Ecto neural progenitor cell (in vitro differentiated cells): ENCODE measurements at regions not wholly inside any gene's neighbourhood (a gene's known extent, or its start where the extent isn't known, plus 50 kb on each side); places are given as distances from the start of the nearest gene placed in this dataset.
"Not testable (repeated sequence)": the region's sequence is repeated elsewhere in the genome, so short reads cannot be mapped to it uniquely, and the experiment has no call there.

Source experiments
- DNase-seq: peaks from one replicate; pipeline ENCODE4 v3.0.0-alpha.2; 2018; ENCODE audit warnings: low spot score

DNA sequence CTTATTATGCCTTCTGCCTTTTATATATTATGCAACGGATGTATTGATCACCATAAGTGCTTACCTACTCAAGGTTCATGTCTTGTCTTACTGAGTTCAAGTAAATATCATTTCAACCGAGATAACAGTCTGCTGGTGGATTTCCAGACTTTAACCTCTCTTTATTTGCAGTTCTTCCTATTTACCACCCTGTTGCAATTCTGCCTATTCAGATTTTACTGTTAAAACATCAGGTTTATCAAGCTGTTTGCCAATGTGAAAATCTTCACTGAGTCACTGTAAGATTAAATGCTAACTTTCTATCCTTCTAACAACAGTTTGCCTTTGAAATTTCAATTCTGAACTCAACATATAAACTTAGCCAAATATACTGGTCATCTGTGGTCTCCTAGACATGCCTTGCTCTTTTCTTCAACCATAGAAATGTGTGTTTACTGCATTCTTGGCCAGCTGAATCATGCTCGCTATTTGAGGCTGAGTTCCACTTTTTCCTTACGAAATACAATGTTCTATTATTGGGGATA lies 471.7 kb upstream of the RORB start:
- no peak for DNase-seq

DNA sequence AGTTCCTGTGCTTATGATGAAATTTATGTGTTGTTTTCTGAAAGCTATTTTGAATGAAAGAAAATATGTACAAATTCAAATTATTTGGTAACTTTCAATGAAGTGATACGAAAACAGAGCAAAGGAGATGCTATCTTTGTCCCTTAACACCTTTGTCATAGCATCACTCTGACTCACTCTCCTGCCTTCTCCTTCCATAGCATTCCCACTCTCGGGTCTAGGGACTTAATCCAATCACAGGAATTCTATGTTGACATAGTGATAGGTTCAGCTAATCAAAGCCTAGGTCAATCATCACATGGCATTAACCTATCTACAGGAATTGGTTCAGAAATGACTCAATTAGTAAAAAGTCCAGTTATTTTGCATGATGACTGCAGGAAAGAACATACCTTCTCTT lies 464.7 kb upstream of the RORB start:
- no peak for DNase-seq

DNA sequence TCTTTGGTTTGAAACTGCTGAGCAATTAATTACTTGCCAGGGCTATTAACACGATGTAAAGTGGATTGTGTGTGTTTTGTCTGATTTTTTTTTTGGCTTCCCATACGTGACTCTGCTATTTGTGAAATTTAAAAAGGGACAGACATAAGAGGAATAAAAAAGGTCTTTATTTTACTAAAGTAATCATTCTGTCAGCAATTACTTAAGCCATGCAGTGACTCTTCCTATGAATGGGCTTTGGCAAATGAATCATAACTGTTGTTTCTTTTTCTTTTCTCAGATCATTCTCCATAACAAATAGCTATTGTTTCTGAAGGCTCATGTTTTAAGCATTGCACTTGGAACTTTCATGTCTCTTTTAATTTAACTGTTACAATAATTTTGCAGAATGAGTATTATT lies 461.3 kb upstream of the RORB start:
- no peak for DNase-seq

DNA sequence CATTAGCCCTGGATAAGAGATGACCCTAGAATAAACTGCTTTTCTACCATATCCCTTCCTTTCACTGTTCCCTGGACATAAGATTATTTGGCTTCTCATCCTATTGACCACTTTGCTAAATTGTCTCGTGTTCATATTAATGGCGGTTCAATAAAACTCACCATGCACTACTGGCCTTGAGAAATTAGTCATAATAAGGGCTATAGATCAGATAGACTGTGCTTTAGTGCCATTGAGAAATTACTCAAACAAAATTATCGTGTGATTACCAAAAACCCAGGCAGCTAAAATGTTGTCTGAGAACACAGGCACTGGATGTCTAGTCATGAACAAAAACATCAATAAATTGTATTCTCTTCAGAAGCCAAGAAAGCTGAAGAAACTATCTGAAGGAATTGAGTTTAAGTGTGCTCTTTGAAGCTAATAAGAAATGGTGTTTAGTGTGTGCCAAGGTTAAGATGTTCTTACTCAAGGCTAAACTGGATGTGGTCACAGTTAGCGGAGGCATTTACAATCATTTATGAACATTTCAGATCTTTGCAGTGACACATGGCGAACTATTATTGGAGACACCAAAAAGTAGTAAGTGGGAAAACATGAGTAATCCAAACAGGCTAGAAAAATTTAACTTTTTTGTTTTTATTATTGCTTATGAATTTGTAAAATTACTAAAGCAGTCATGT lies 460.4 kb upstream of the RORB start:
- no peak for DNase-seq

DNA sequence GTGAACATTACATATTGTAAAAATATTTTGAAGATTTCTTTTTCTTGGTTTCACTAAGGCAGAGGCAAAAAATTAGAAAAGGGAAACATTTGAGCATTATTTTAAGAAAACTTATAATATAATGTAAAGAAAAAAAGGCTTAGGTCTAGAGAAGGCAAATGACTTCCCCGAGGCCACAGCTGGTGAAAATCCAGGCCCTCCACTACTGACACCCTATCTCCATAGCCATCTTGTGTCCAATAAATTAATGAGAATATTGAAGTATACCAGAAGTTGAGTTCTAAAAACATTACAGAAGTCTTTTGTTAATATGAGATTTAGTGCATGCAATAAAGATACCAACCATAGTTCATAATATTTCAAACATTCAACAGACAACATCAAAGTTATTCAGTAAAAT lies 459.9 kb upstream of the RORB start:
- DNase-seq: no peak

DNA sequence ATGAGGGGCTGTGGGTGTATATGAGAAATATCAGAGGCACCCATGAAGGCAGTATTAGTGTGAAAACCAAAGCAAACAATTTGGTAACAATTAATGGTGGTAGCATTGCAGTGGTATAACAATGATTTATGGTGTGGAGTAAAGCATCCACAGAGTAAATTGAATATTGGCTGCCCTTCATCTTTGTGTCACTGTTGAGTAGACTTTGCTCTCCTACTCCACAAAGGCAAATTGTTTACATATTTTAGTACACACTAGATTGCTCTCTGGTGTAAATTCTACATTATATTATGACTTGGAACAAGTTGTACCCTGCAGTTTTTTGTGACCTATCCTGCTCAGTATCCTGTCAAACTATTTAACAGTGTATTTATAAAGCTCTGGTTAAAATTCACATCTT lies 455.5 kb upstream of the RORB start:
- no peak for DNase-seq

DNA sequence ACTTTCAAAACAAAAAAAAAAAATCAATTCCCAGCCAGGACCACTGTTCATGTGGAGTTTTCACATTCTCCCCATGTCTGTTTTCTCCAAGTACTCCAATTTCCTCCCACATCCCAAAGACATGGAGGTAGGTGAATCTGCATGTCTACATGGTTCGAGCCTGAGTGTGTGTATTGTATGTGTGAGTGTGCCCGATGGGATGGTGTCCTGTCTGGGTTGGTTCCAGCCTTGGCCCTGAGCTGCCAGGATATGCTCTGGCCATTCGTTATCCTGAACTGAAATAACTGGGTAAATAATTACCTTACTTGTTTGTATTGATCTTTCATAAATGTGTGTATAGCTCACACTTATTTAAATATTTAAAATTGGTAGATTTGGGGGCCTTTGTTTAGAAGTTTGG lies 452.3 kb upstream of the RORB start:
- DNase-seq: no peak

DNA sequence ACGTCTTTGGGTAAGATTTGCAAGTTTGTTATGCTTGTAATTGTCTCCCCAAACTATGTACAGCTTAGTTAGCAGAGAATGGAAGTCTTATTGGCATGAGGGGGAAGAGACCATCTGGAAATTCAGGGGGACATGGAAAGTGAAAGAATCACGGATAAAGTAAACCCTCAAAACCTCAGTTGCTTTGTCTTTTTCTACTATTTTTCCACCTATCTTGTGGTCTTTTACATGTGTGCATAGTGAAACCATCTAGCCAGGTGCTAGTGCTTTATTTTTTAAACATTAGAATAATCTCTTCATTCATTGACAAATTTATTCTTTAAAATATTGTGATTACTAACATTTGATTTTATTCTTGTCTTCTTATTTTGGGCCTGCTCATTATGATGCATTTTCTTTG lies 441.1 kb upstream of the RORB start:
- DNase-seq: no peak

DNA sequence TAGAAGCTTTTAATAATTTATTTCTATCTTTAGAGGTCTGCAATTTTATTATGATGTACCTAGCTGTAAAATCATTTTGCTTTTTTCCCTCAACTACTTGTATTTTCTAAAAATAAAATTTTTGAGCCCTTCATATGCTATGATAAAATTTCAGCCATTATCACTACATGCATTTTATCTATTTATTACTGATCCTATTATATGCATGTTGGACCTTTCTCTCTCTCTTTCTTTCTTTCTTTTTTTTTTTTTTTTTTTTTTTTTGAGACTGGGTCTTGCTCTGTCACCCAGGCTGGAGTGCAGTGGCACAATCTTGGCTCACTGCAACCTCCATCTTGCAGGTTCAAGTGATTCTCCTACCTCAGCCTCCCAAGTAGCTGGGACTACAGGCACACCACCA lies 440.1 kb upstream of the RORB start:
- not testable (repeated sequence) for DNase-seq

DNA sequence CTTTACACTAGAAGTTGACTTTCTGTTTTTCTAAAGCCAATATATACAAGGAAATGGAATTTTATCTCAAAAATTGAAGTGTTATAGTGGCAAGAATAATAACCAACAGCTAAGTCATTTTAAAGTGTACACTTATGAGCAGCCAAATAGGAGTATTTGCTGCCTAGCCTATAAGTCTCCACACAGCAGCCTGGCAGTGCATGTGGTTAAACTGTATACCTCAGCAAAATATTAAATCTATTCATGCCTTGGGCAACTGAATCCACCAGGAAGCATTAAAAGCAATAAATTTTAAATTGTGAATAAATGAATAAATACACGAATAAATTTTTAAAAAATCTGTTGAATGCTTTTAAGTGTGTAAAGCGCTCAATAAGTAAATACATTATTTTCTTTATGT lies 432.4 kb upstream of the RORB start:
- DNase-seq: no peak

DNA sequence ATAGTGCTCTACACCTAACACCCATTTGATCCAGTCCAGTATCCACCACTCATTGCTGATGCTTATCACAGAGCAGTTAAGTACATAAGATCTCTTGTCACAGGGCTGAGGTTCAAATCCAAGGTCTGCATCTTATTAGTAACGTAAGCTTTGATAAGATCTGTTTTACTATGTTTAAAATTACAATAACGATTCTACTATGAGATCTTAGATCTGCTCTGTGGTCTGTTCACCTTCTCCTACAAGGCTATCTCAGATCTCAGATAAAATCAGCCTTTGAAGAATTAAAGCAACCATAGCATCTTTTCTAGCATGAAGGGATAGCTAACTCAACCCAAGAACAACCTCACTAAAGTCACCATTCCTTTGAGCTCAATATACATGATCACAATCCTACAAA lies 431.0 kb upstream of the RORB start:
- no peak for DNase-seq

DNA sequence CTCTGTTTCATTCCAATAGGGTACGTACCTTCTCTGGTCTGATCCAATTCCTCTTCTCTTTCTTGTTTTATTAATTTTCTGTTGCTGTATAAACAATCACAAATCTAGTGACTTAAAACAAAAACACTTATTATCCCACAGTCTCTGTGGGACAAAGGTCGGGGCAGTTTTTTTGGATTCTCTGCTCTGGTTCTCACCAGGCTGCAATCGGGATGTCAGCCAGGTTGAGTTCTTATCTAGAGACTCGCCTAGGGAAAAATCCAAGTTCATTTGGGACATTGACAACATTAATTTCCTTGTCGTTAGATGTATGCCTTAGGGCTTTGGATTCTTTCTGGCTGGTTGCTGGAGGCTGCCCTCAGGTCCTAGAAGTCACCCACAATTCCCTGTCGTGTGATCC lies 430.5 kb upstream of the RORB start:
- no peak for DNase-seq

DNA sequence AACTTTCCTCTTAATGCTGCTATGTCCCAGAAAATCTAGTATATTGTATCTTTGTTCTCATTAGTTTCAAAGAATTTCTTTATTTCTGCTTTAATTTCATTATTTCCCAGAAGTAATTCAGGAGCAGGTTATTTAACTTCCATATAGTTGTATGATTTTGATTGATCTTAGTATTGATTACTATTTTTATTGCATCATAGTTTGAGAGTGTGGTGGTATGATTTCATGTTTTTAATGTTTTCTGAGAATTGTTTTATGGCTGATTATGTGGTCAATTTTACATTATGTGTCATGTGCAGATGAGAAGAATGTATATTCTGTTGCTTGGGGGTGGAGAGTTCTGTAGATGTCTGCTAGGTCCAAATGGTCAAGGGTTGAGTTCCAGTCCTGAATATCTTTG lies 425.6 kb upstream of the RORB start:
- no peak for DNase-seq

DNA sequence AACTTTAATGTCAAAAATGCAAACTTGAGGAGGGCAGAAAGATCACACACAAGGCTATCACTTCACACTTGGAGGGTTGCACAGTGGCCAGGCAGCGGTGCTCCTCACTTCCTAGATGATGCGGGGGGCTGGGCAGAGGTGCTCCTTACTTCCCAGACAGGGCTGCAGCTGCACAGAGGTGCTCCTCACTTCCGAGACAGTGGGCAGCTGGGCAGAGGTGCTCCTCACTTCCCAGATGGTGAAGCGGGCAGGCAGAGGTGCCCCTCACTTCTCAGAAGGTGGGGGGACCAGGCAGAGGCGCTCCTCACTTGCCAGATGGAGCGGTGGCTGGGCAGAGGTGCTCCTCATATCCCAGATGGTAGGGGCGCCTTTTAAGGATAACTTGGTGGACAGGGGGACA lies 423.2 kb upstream of the RORB start:
- no peak for DNase-seq

DNA sequence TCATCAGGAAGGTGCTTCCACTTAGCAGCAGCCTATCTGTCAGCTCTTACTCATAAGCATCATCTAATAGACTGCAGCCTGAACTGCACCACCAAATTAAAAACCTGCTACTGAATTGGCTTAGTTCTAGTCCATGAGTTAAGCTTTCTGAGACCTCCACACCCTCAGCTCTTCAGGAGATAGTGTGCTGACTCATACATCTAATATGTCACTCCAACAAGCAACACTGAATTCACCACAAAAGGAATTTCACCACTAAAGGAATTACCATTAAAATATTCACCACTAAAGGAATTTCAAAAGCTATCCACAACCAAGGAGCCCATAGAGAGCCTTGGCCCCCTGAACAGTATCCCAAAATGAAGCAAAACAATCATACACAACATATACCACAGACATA lies 418.5 kb upstream of the RORB start:
- DNase-seq: no peak

DNA sequence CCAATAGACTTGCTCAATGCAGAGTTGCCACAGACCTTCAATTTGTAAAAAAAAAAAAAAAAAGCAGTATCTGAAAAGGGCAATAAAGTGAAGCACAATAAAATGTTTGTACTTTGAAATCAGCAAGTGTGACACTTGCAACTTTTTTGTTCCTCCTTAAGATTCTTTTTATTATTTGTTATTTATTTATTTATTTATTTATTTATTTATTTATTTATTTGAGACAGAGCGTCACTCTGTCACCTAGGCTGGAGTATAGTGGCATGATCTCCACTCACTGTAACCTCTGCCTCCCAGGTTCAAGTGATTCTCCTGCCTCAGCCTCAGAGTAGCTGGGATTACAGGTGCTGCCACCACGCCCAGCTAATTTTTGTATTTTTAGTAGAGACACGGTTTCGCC lies 416.5 kb upstream of the RORB start:
- not testable (repeated sequence) for DNase-seq

DNA sequence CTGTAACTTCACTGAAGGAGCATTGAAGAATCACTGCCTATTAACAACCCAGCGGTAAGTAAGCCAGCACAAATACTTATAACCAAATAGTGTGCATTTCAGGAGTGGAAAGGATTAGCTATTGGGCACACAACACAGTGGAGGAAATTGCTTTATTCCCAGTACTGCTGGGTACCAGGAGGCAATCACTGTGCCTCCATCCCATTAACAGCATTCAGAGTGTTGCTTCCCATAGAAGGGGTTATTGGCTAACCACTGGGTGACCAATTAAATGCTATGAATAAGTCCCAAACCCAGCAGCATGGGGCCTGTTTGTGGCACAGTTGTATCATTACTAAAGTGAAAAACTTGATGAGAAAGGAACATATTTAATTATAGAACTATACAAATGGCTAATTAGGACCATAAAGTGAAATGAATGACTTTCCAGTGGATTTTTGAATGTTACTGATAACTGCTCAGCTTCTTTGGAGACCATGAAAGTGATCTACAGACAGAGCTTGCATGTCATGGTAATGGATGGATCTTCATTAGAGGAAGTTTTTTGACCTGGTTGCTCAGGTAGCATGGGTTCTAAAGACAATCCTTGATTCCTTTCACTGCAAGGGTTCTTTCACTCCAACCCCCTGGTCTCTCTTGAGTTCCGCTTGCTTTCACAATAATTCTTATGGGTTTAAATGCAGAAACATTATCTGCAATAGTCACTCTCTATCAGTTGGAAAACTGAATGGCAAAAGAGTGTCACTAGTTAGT lies 413.3 kb upstream of the RORB start:
- DNase-seq: no peak

DNA sequence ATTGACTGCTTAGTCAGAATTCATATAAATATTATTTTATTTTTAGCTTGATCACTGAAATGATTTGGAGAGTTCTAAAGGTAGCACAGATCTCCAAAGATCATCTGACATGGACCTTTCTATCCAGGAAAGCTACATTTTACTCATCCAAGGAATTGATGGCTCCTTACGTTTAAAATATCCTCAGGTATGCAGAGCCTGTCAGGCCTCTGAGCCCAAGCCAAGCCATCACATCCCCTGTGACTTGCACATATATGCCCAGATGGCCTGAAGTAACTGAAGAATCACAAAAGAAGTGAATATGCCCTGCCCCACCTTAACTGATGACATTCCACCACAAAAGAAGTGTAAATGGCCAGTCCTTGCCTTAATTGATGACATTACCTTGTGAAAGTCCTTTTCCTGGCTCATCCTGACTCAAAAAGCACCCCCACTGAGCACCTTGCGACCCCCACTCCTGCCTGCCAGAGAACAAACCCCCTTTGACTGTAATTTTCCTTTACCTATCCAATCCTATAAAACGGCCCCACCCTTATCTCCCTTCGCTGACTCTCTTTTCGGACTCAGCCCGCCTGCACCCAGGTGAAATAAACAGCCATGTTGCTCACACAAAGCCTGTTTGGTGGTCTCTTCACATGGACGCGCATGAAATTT lies 411.6 kb upstream of the RORB start:
- not testable (repeated sequence) for DNase-seq

DNA sequence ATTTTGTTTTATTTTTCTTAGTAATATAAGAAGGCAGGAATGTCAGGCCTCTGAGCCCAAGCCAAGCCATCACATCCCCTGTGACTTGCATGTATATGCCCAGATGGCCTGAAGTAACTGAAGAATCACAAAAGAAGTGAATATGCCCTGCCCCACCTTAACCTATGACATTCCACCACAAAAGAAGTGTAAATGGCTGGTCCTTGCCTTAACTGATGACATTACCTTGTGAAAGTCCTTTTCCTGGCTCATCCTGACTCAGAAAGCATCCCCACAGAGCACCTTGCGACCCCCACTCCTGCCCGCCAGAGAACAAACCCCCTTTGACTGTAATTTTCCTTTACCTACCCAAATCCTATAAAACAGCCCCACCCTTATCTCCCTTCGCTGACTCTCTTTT lies 406.2 kb upstream of the RORB start:
- DNase-seq: not testable (repeated sequence)

DNA sequence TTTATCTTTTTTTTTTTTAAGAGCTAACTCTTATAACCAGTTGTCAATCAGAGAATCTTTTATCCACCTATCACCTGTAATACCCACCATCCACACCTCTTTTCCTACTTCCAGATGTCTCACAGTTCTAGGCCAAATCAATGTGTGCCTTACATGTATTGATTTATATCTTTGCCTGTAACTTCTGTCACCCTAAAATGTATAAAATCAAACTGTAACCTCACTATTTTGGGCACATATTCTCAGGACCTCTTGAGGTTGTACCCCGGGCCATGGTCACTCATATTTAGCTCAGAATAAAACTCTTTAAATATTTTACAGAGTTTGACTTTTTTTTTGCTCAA lies 404.7 kb upstream of the RORB start:
- DNase-seq: no peak

DNA sequence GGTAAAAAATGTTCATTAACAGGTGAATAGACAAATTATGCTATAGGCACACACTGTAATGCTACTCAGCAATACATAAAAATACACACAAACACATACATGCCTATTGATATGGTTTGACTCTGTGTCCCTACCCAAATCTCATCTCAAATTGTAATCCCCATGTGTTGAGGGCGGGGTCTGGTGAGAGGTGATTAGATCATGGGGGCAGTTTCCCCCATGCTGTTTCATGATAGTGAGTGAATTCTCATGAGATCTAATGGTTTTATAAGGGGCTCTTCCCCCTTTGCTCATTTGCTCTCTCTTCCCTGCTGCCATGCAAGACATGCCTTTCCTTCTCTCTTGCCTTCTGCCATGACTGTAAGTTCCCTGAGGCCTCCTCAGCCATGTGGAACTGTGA lies 403.1 kb upstream of the RORB start:
- not testable (repeated sequence) for DNase-seq

DNA sequence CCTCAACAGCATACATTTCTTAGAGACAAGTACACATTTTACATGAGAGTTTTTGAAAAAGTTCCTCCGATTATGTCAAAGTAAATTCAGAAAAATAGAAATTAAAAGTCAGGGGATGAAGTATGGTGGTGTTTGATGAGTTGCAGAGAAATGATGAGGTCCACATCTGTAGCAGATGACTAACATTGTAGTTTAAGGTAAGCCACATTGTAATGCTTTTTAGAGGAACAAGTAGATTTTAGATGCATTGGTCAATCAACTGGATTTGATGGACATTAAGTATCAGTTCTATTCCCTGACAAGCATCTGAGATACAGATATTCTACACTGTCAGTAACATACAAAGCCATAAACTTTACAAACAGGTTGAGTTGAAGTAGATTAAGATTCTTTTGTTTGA lies 402.4 kb upstream of the RORB start:
- DNase-seq: no peak

DNA sequence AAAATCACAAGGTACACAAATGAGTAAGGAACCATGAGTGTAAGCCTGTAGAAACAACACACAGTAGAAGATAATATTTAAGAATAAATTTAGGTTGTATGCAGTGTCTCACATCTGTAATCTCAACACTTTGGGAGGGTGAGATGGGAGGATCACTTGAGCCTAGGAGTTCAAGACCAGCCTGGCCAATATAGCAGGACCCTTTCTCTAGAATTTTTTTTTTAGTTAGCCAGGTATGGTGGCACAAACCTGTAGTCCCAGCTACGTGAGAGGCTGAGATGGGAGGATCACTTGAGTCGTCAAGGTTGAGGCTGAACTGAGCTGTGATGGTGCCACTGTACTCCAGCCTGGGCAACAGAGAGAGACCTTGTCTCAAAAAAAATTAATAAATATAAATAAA lies 401.2 kb upstream of the RORB start:
- DNase-seq: no peak
